B cell (primary cell): ENCODE measurements at regions not wholly inside any gene's neighbourhood (a gene's known extent, or its start where the extent isn't known, plus 50 kb on each side); places are given as distances from the start of the nearest gene placed in this dataset.

Source experiments
- EZH2 ChIP-seq: IDR thresholded peaks from 2 replicates; pipeline ENCODE4 v1.6.1; 2012; ENCODE audit warnings: borderline replicate concordance, low read depth, mild to moderate bottlenecking, moderate library complexity, low read length; ENCODE audit not compliant: insufficient read depth, poor library complexity, severe bottlenecking
- TF ChIP-seq, protein P1 (sequence below): fragments of 200-600 bp; IDR thresholded peaks from one replicate; pipeline ENCODE4 v1.8.0; 2022; ENCODE audit warnings: antibody characterized with exemption, mild to moderate bottlenecking

DNA sequence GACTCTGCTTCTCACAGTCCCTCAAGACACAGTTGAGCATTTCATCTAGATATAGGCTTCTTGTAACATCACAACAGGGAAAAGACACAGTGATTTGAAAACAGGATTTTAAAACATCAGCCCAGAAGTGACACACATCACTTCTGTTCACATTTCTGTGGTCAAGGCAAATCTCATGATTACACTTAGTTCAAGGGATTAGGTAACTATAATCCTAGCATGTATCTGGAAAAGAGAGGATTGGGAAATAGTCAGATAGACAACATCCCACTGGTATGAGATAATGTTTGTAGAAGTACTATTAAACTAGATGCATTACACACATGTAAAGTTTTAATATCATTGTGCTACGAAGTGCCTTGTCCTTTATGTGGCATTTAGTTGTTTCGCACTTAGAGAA is 252.6 kb upstream of the PRKD1 start:
- TF ChIP-seq, protein P1, sequence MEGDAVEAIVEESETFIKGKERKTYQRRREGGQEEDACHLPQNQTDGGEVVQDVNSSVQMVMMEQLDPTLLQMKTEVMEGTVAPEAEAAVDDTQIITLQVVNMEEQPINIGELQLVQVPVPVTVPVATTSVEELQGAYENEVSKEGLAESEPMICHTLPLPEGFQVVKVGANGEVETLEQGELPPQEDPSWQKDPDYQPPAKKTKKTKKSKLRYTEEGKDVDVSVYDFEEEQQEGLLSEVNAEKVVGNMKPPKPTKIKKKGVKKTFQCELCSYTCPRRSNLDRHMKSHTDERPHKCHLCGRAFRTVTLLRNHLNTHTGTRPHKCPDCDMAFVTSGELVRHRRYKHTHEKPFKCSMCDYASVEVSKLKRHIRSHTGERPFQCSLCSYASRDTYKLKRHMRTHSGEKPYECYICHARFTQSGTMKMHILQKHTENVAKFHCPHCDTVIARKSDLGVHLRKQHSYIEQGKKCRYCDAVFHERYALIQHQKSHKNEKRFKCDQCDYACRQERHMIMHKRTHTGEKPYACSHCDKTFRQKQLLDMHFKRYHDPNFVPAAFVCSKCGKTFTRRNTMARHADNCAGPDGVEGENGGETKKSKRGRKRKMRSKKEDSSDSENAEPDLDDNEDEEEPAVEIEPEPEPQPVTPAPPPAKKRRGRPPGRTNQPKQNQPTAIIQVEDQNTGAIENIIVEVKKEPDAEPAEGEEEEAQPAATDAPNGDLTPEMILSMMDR = no peak
- no peak for TF ChIP-seq EZH2
